DLD1 (cell line): ENCODE measurements at regions not wholly inside any gene's neighbourhood (a gene's known extent, or its start where the extent isn't known, plus 50 kb on each side); places are given as distances from the start of the nearest gene placed in this dataset.

Experiments used
- in situ Hi-C: cut with HindIII; loops from 2 replicates; pipeline ENCODE4 v1.10.0; 2017; ENCODE audit warnings: low sequenced_read_pairs

DNA sequence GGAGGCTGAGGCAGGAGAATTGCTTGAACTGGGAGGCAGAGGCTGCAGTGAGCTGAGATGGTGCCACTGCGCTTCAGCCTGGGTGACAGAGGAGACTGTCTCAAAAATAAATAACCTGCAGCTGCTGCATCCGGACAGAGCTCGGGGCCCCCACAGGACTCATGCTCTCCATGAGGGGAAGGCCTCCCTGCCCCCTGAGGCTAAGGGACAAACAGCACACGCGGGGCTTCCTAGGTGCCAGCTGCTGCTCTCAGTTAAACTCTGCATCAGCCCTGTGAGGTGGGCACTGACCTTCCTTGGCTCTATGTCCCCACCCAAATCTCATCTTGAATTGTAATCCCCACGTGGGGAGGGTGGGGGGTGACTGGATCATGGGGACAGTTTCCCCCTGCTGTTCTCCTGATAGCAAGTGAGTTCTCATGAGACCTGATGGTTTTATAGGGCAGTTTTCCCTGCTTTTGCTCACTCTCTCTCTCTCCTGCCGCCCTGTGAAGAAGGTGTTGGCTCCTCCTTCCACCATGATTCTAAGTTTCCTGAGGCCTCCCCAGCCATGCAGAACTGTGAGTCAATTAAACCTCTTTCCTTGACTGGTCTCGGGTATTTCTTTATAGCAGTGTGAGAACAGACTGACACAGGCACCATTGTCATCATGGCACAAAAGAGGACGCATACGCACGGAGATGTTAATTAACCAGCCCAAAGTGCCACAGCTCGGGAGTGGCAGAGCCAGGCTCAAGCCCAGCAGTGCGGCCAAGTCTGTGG, 49.9 kb upstream of the TAF1B start:
- in situ Hi-C loops, result no loop called here
